ENCODE measurements at regions not wholly inside any gene's neighbourhood (a gene's known extent, or its start where the extent isn't known, plus 50 kb on each side); places are given as distances from the start of the nearest gene placed in this dataset.

DNA sequence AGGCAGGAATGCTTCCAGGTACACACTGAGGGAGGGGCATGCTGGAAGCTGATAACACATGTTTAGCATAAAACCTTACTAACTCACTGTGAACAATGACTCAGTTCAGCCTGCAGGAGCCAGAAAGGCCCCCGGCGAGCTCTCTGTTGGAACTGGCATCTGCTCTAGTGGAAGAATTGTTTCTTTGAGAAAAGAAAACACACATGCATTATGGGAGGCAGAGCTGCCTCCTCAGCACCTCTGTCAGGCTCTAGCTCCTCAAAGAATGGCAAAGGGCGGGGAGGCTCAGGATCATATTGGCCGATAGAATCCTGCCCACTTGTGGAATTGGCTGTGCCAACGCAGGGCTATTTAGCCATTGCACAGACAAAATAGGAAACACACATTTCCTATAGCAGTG lies 338.3 kb downstream of the CXCL12 start:
- TF ChIP-seq, protein P1, sequence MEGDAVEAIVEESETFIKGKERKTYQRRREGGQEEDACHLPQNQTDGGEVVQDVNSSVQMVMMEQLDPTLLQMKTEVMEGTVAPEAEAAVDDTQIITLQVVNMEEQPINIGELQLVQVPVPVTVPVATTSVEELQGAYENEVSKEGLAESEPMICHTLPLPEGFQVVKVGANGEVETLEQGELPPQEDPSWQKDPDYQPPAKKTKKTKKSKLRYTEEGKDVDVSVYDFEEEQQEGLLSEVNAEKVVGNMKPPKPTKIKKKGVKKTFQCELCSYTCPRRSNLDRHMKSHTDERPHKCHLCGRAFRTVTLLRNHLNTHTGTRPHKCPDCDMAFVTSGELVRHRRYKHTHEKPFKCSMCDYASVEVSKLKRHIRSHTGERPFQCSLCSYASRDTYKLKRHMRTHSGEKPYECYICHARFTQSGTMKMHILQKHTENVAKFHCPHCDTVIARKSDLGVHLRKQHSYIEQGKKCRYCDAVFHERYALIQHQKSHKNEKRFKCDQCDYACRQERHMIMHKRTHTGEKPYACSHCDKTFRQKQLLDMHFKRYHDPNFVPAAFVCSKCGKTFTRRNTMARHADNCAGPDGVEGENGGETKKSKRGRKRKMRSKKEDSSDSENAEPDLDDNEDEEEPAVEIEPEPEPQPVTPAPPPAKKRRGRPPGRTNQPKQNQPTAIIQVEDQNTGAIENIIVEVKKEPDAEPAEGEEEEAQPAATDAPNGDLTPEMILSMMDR (IDR thresholded peaks at IDR 0.05) = no peak
- TF ChIP-seq POLR2A (IDR thresholded peaks at IDR 0.05) = no peak
